GM12872 (cell line): ENCODE measurements at regions not wholly inside any gene's neighbourhood (a gene's known extent, or its start where the extent isn't known, plus 50 kb on each side); places are given as distances from the start of the nearest gene placed in this dataset.

Experiments
- TF ChIP-seq, protein P1 (sequence below): IDR thresholded peaks from 3 replicates; pipeline ENCODE4 v1.5.1; 2011; ENCODE audit warnings: low read depth, mild to moderate bottlenecking, low read length, moderate library complexity; ENCODE audit not compliant: insufficient read depth

DNA sequence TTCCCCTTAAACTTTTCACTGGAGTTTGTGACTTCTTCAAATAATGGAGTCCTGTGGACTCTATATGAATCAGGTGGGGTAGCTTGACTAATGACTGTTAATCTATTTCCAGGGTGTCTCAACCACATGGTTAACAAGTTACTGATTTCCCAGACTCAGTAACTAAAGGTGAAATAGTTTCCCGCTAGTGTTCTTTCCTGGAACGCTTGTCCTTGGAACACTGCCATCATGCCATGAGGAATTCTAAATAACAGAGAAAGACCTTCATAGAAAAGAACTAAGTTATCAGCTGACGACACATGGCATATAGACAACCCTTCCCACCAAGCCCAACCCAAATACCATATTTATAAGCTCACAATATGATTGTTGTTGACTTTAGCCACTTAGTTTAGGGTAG is 1027.9 kb upstream of the FAM98A start:
- TF ChIP-seq, protein P1, sequence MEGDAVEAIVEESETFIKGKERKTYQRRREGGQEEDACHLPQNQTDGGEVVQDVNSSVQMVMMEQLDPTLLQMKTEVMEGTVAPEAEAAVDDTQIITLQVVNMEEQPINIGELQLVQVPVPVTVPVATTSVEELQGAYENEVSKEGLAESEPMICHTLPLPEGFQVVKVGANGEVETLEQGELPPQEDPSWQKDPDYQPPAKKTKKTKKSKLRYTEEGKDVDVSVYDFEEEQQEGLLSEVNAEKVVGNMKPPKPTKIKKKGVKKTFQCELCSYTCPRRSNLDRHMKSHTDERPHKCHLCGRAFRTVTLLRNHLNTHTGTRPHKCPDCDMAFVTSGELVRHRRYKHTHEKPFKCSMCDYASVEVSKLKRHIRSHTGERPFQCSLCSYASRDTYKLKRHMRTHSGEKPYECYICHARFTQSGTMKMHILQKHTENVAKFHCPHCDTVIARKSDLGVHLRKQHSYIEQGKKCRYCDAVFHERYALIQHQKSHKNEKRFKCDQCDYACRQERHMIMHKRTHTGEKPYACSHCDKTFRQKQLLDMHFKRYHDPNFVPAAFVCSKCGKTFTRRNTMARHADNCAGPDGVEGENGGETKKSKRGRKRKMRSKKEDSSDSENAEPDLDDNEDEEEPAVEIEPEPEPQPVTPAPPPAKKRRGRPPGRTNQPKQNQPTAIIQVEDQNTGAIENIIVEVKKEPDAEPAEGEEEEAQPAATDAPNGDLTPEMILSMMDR: no peak

DNA sequence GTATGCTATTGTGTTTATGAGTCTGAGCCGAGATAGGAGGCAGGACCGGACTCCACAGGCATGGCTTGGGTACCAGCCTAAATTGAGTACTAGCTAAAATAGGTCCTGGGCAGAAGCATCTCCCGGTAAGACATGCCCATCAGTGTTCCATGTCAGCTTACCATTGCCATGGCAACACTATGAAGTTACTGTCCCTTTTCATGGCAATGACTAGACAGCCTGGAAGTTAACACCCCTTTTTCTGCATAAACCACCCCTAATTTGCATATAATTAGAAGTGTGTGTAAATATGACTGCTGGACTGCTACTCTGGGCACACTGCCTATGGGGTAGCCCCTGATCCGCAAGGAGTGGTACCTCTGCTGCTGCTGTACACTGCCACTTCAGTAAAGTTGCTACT is 1005.1 kb upstream of the FAM98A start:
- TF ChIP-seq, protein P1: no peak

DNA sequence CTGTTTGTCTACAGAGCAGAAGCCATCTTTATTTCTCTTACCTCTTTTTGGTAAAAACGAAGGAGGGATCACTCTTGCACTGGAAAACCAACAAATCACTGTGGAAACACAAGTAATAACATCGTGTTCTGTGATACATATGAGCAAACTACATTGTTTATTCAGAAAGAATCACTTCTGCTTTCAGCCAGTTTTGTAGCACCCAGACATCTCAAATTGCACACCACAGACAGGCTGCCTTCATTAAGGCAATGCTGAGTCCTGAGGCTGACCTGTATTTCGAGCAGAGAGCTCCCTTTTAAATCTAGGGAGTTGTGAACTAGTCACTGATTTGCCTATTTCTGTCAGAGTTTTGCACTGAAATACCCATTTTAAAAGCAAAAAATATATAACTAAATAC is 1003.2 kb upstream of the FAM98A start:
- TF ChIP-seq, protein P1: no peak

DNA sequence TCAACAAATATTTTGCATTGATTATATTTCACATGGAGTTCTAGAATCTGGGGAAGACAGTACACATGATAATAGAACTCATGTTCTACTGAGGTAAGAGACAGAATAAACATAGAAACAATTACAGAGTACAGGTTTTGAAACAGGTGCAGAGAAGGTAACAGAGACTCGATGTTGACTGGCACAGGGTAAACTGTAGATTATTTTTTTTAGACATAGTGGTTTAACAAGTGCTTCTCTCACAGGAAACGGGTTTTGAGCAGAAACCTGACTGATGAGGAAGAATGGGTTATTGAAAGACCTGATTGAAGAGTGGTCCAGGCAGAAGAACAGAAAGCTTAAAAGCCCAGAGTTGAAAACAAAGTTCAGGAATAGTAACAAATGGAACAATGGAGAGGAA is 1002.5 kb upstream of the FAM98A start:
- TF ChIP-seq, protein P1: no peak

DNA sequence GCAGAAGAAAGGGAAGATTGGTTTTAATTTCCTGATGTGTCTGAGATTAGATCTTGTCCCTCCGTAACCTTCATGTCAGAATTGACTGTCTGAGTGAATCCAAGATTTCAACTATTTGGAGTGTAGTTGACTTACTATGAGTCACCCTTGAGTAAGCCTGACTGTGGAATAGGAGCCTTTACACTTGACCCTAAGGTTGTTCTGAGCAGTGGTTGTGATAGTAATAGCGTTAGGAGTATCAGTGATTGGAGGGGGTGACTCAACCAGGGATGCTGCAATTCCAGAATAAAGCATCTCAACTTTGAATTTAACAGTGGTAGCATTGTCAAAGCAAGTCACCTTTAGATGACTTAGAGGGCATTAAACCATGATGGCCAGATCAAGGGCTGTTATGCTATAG is 979.5 kb upstream of the FAM98A start:
- TF ChIP-seq, protein P1: no peak

DNA sequence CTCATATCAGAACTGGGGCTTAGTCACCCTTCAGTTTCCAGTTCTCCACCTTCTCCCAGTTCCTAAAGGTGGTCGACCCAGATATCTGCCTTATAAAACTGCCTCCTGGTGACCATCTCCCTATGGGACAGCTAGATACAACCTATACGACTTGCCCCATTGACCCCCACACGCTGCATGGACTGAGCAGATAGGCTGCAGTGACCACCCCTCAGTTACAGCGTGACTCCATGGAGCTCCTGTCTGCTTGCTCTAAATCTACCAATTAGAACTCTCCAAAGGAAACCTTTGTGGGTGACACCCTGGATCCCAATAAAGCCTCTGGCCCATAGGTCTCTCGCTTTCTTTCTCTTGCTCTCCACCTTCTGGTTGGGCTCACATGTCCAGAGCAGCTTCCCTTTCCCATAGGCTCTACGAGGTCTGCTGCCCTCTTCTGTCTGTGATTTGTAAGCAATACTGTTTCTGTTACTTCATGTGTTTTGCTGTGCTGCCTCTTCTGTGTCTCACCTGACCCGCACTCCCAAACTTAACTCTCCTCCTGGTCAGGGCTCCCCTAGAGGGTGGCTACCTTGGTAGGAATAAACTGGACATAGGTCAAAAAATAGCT is 971.3 kb upstream of the FAM98A start:
- TF ChIP-seq, protein P1: peak; percentile 49

DNA sequence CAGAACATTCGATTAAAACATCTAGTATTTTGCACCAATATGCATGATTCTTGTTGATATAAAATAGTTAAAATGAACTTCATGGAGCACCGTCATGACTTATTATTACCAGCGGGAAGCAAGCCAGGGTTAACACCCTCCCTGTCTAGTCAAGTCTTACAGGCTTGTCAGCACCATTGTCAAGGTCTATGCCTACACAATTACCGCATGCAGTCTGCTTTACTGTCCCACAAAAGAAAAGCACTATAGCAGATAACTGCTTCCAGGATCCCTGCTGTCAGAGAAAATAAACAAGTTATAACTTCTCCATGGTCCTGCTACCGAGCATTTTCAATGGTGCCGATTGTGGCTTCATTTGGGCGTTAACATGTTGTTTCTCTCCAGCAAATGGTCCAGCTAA is 968.0 kb upstream of the FAM98A start:
- TF ChIP-seq, protein P1: no peak
